DMS153 treated with DMSO at 0.1 percent for 48 hours (cell line): ENCODE measurements at regions not wholly inside any gene's neighbourhood (a gene's known extent, or its start where the extent isn't known, plus 50 kb on each side); places are given as distances from the start of the nearest gene placed in this dataset.
A peak's percentile ranks its signal among the peaks of the same experiment; 100 is the strongest.
"Not testable (repeated sequence)": the region's sequence is repeated elsewhere in the genome, so short reads cannot be mapped to it uniquely, and the experiment has no call there.

ENCODE experiments used
- DNase-seq: peaks from one replicate; lab custom pipeline; 2025; ENCODE audit not compliant: unreplicated experiment; lab: John Stamatoyannopoulos, UW

DNA sequence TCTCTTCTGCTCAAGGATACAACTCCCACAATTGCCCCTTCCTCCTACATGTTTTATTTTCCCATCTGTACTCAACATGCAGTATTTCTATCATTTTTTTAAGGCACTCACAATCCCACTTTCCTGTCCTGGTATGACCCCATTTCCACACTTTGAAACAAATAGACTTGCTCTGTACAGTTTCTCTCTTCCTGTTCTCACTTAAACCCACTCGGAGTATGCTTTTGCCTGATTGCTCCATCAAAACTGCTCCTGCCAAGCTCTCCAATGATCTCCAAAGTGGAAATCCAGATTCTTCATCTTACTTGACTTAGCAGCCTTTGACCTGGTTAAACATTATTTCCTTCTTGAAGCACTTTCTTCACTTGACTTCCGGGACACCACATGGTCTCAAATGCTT lies 384.5 kb downstream of the SEC23A start:
- no peak for DNase-seq

- DNase-seq = no peak
Observed at GRCh38 chr14:38716926-38717325, 386.1 kb downstream of the SEC23A start.

- no peak for DNase-seq
Observed at GRCh38 chr14:38710881-38711280, 392.2 kb downstream of the SEC23A start.

GRCh38 chr14:38710196-38710595 lies 392.8 kb downstream of the SEC23A start:
- no peak for DNase-seq

GRCh38 chr14:38705220-38705619 lies 397.8 kb downstream of the SEC23A start:
- no peak for DNase-seq

- DNase-seq = no peak
Observed at GRCh38 chr14:38704220-38704619, 398.8 kb downstream of the SEC23A start.

DNA sequence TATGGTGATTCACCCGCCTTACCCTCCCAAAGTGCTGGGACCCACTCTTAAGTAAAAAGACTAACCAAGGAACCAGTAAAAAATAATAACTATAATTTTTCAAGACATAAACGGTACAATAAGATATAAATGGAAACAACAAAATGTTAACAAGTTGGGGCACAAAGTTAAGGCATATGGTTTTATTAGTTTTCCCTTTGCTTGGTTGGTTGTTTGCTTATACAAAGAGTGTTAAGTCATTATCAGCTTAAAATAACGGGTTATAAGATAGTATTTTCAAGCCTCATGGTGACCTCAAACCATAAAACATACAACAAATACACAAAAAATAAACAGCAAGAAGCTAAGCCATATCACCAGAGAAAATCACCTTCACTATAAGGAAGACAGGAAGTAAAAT lies 406.1 kb downstream of the SEC23A start:
- no peak for DNase-seq

- DNase-seq = no peak
Observed at GRCh38 chr14:38693423-38693822, 409.6 kb downstream of the SEC23A start.

DNA sequence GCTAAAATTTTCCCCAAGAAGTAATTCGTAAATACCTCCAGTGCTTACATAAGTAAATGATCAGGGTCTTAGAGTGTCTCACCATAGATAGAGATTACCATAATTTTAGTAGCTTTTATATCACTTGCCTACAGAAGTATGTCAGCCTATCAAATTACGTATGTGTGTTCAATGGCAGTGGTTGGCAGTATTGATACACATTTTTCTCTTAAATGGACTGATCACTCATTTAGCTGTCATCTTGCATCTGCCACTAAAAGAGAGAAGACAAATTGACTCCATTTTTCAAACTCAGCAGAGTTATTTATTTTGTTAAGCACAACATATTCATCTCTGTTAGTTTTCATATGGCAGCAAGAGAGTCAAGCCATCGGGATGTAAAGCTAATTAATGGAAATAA lies 413.1 kb upstream of the CLEC14A start:
- no peak for DNase-seq

DNA sequence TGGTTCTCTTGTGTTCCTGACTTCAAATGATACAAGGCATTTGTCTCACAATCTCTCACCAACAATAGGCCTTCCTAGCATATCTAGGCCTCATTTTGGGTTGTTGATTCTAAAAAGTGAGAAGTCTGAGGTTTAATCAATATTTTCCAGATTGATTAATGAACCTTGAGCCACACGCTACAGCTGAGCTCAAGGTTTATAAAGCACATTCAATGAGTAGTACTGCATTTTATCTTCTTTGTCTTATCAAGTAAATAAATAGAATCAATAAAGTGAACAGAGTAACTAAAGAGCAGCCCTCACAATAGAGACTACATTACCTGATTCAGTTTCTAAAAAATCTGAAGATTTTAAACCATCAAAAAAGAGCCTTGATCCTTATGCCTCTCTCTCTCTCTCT lies 407.5 kb upstream of the CLEC14A start:
- DNase-seq = no peak

- DNase-seq = peak; percentile 41
Observed at GRCh38 chr14:38662781-38663180, 406.9 kb upstream of the CLEC14A start.

DNA sequence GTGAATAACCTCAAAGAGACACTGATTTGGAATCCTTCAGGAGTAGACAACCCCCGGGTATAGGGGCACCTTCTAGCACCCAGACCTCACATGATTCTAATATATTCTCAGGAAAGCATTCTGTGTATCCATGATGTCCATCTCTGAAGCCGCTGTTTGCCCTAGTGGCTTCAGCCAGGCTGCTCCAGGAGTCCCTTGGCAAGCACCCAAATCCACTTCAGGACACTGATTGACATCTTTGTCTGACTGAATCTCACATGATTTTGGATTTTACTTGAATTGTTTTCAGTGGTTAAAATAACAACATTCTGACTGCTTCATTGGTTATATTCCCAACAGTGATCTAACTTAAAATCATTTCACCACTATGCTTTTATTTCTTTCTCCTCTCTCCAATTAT lies 390.5 kb upstream of the CLEC14A start:
- no peak for DNase-seq

DNA sequence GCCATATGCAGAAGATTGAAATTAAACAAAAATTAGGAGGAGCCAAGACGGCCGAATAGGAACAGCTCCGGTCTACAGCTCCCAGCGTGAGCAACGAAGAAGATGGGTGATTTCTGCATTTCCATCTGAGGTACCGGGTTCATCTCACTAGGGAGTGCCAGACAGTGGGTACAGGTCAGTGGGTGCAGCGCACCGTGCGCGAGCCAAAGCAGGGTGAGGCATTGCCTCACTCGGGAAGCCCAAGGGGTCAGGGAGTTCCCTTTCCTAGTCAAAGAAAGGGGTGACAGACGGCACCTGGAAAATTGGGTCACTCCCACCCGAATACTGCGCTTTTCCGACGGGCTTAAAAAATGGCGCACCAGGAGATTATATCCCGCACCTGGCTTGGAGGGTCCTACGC lies 379.0 kb upstream of the CLEC14A start:
- not testable (repeated sequence) for DNase-seq

- no peak for DNase-seq
Observed at GRCh38 chr14:38629412-38629811, 373.5 kb upstream of the CLEC14A start.

DNA sequence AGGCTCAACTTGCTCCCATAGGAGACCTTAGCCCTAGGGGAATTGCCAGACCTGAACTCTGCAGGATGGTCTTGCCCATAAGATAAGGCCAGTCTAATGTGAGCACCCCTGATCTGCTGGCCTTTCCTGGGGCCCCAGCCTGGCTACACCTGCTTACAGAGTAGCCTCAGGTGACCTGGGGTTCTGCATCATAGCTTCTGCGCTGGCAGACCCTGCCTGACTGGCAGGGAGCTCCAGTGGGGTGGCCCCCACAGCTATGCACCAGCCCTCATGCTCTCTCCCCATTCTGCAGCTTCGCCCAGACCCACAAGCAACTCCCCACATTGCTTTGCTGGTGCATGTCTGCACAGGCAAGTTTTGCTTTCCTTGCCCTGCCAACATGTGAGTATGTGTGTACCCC lies 371.3 kb upstream of the CLEC14A start:
- no peak for DNase-seq

DNA sequence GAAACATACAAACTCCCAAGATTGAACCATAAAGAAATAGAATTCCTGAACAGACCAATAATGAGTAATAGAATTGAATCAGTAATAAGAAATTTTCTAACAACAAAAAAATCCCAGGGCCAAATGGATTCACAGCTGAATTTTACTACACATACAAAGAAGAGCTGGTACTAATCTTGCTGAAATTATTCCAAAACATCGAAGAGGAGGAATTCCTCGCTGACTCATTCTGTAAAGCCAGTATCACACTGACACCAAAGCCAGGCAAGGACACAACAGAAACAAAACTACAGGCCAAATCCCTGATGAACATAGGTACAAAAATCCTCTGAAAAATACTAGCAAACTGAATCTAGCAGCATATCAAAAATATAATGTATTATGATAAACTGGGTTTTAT lies 367.8 kb upstream of the CLEC14A start:
- no peak for DNase-seq

- no peak for DNase-seq
Observed at GRCh38 chr14:38618514-38618913, 362.6 kb upstream of the CLEC14A start.

DNA sequence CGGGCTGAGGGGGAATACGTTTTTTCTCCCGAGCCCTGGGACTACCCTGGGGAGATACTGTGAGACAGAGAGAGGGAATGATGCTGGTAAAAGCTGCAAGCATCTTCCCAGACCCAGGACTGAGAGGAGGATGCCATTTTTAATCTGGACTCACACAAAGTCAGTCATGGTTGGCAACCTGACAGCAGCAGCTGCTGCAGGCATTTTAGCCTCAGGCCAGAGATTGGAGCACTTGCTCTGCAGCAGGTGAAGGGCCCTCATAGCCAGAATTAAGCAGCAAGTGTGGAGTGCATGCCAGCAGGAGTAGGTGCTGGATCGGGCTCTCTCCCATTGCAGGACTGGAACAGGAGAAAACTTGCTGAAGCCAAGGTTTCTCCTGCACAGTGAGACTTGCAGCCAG lies 361.1 kb upstream of the CLEC14A start:
- no peak for DNase-seq

- DNase-seq = no peak
Observed at GRCh38 chr14:38611928-38612327, 356.0 kb upstream of the CLEC14A start.

DNA sequence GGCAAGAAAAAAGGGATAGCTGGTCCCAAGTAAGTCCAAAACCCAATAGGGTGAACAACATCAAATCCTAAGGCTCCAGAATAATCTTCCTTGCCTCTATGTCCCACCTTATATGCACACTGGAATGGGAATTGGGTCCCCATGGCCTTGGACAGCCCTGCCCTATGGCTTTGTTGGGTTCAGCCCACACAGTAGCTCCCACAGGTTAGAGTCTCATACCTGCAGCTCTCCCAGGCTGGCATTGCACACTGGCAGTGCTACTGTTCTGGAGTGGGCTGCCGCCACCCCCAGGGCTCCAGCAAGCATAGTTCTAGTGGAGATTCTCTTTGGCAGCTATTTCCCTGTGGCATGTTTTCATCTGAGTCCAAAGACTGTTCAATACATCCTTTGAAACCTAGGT lies 352.4 kb upstream of the CLEC14A start:
- no peak for DNase-seq

GRCh38 chr14:38605193-38606114 lies 349.6 kb upstream of the CLEC14A start:
- DNase-seq = no peak

- DNase-seq = not testable (repeated sequence)
Observed at GRCh38 chr14:38600572-38600971, 344.7 kb upstream of the CLEC14A start.

DNA sequence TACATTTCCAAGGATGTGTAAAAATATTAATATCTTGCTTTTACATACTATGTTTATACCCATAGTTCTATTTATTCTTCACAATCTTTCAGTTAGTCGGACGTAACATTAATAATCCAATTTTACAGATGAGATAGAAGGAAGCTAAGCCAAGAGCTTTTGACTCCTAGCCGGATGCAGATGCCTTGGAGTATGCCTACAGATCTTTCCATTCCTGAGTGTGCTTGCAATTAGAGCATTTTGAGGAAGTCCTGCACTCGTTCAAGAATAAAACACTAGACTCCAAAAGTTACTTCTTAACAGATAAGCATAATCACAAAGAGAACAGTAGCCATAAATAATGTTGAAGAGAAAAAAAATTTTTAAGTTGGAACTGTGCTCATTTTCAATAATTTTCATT lies 337.6 kb upstream of the CLEC14A start:
- DNase-seq = no peak
